HG03469 (cell line): ENCODE measurements at regions not wholly inside any gene's neighbourhood (a gene's known extent, or its start where the extent isn't known, plus 50 kb on each side); places are given as distances from the start of the nearest gene placed in this dataset.

Source experiments
- ATAC-seq: cut with Tn5 transposase; IDR thresholded peaks from one replicate; pipeline ENCODE4 v1.9.1; 2021; ENCODE audit warnings: mild to moderate bottlenecking, moderate library complexity, moderate number of reproducible peaks; ENCODE audit not compliant: unreplicated experiment

GRCh38 chr3:72111265-72112205 is 326.6 kb upstream of the PROK2 start:
- ATAC-seq, result no peak

GRCh38 chr3:72109327-72110259 is 324.6 kb upstream of the PROK2 start:
- no peak for ATAC-seq

DNA sequence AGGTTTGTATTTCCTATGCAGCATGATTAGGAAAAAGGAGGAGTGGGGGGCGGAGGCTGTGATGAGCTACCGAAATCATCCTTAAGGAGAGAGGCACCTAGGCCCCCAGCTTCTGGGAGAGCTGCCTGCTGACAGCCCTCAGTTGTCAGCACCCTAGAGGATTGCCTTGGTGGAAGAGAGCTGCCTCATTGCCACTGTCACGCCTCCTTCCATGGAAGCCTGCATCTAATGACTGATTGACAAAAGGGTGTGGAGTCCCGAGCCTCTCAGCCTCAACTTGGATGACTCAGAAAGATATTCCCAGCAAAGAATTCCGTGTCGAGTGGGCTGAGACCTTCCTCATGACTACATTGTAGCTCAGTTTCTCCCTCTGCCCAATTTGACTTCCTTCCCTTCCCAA is 320.4 kb upstream of the PROK2 start:
- no peak for ATAC-seq

DNA sequence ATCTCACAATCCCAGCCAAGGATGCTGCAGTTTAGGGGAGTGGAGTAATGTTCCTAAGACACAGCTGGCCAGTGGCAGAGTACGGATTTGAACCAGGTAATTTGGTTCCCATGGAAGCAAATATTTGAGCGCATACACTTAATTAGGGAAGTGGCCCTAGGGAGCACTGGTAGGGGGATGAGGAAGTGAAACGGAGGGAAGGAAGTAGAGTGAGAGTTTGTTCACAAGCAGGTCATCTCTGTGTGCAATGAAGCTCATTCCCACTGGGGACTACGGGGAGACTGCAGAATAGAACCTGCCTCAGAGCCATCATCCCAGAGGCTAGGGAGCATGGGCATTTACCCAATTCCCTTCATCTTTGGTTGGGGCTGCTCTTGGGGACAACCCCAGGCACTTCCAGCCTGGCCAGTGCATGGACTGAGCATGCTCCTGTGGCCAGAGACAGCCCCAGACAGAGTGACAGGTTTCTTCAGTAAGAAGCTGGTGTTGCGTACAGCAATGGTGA is 317.2 kb upstream of the PROK2 start:
- ATAC-seq, result peak; percentile 46

DNA sequence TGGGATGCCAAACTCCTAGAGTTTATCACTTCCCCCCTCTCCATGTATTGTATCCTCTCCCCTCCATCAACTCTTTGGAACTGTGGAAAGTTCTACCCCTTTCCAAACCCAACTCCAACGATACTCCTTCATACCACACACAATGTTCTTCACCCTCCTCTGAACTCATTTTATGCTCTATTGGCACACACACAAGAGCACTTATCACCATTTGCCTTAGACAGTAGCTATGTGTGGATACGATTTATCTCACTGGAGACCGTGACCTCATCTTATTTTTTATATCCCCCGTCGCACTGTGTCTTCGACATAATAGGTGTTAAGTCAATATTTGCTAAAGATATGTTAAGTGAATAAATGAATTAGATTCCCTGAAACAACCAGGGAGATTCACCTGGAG is 316.5 kb upstream of the PROK2 start:
- no peak for ATAC-seq

DNA sequence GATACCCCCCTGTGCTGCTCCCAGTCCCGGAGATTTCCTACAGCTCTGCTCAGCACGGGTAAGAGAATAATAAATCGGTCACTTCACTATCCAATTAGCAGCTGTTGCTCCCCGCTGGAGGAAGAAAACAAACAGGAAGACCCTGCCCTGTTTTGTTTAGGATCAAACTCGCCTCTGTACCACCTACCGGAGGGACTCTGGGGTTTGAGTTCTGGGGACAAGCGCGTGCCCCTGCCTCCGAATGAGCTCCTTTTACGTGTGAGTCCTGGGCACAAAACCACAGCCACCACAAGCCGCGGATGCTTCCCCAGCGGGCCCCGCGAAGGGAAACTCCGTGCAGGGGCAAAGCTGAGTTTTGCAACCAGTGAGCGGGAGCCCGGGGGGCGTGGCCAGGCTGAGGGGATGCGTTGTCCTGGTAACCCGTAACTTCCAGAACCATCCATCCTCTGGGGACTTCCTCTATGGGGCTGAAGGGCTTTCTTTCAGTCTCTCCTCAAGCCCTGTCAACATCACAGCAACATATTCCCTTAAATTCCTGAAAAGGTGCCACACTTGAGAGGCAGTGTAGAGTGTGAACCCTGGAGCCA is 315.7 kb upstream of the PROK2 start:
- ATAC-seq, result peak; percentile 51

- no peak for ATAC-seq
These were observed 315.1 kb upstream of the PROK2 start for GRCh38 chr3:72100080-72100511.

DNA sequence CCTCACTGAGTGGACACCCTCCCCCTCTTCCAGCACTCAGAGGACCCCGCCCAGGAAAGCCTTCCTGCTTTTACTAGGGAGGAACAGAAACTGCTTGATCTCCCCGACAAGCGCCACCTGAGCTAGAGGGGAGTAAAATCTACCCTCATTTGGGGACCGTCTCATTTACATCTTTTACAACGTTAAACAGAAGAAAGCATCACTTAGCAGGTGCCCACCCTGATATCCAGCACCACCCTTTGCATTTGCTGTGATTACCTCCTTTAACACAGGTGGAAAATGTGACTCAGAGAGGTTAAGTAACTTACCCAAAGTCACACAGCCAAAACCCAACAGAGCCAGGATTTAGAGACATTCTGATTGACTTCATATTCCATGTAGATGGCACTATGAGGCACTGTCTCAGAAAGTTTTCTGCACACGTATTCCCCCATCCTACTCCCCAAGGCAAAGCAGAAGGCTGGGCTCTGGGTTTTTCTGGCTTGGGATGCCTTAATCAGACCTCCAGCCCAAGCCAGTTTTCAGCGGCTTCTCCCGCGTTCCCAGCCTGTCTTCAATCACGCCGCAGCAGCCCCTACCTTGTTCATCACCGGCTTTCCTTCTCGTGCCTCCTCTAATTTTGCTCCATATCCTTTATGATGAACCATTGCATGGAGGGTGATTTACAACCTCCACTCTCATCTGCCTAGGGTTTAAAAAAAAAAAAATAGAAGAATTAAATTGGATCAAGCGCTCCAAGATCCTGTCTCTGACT is 314.6 kb upstream of the PROK2 start:
- no peak for ATAC-seq

DNA sequence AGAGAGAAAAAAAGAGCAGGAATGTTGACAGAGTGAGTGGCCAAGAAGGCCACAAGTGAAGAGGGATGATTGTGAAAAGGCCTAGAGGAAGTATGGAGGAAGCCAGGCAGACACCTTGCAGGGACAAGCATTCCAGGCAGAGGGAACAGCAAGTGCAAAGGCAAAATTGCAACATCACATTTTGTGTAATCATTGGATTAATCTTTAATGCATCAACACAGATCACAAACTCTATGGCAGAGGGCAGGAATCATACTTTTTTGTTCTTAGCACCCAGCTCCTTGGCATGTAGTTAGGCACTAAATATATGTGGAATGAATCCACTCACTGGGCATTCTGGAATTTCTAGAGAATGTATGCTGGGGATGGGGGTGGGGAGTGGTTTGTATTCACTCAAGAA is 312.1 kb upstream of the PROK2 start:
- ATAC-seq, result no peak

DNA sequence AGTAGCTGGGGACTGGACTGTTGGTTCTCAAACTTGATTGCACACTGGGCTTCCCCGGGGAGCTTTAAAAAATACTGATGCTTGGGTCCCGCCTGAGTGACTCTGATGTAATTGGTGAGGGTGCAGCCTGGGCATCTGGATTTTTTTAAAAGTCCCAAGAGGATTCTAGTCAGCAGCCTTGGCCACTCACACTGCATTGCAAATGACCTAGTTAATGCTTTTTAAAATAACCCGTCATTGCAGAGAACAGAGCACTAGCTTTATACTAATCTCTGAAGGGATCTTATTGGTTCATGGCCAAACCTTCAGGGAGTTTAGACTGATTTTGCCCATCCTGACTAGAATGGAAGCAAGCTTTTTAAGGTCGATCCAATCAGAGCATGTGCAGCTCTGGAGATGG is 310.6 kb upstream of the PROK2 start:
- no peak for ATAC-seq

DNA sequence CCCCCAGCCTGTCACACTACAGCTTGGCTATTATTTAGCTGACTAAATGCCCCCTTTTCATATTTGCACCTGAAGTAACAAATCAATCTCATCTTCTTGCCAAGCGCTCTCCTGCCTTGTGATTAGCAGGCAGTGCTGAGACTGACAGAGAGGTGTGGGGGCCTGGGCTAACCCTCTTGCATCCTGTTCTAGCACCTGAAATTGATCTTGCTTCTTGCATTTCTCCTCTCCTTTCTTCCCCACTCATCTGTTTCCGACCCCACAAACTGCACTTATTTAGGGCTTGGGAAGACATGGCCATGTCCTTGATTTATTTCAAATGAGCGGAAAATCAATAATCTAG is 309.0 kb upstream of the PROK2 start:
- ATAC-seq, result no peak

DNA sequence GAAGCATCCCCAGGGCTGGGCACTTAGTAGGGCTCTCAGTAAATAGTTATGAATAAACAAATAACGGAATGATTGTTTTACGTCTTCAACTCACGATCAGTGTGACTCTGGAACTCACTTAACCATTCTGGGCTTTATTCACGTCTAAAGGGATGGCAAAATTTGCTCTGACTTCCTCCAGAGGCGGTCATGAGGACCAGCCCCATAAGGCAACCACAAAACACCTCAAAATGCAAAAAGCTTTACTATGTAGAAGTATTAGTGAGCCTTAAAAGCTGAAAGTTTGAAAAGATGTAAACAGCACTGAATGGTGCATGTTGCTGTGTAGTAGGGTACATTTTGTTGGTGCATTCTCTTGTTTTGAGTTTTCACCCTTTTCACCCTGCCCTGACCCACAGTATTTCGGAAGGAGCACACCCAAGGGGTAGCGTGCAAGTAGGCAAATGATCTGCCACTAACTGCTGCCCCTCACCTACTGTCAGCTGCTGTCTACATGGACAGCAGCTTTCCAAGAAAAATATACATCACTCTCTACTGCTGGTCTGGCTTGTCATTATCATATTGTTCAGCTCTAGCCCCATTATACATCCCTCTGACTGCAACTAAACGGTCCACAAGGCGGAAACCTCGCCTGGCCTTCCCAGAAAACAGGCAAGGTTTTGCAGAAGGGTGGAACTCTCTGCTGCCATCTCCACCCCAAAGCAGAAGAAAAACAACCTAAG is 308.5 kb upstream of the PROK2 start:
- no peak for ATAC-seq

- no peak for ATAC-seq
These were observed 307.8 kb upstream of the PROK2 start for GRCh38 chr3:72092778-72093177.

DNA sequence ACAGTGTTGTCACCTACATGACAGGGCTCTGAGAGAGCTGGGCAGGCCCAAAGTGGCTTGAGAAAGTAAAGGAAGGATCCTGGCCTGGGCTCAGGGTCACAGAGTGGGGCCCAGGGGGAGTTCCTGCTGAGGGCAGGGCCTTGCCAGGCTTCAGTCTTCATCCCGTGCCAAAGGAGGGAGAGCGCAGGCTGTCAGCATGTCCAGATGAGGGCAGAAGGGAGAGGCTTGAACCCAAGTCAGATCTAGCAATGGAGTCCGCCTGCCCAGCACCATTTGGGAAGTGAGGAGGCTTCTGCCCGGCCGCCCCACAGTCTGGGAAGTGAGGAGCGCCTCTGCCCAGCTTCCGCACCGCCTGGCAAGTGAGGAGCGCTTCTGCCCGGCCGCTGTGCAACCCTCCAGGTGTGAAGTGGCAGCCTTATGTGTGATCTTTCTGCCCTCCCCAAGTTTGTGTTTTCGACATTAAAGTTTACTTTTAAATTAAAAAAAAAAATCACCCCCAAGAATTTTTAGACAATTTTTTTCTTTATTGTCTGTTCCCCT is 303.6 kb upstream of the PROK2 start:
- ATAC-seq, result no peak

DNA sequence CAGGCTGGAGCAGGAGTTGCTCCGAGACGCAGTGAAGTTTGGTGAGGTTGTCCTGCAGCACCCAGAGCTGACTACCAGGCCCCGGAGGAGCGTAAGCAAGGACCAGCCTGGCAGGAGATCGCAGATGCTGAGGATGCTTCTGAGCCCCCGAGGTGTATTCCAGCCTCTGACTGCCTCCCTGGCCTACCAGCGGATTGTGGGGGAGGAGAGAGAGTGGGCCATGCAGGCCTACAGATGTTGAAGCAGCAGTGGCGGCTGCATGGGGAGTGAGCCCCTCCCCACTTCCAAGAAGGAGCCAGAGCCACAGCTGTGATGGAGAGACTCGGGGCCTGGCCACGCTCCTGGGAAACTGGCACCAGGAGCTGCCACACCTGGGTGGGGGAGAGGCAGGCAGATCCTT is 302.5 kb upstream of the PROK2 start:
- ATAC-seq, result no peak

DNA sequence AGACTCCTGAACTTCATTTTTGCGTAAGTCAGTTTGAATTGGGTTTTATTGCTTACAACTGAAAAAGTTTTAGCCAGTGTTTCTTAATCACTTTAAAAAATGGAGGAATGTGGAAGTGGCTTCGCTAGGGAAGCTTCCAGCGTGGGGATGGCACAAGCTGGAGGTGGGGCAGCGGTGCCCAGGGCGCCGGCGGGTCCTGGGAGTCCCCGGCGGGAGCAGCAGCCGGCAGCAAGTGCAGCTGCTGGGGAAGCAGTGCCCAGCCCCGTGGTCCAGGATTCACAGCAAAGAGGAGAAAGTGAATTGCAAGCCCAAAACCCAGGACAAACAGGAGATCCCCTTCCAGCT is 301.8 kb upstream of the PROK2 start:
- ATAC-seq, result no peak

GRCh38 chr3:72086042-72086742 is 301.2 kb upstream of the PROK2 start:
- ATAC-seq, result no peak

GRCh38 chr3:72085036-72085435 is 300.1 kb upstream of the PROK2 start:
- no peak for ATAC-seq
